ENCODE measurements at regions not wholly inside any gene's neighbourhood (a gene's known extent, or its start where the extent isn't known, plus 50 kb on each side); places are given as distances from the start of the nearest gene placed in this dataset.

GRCh38 chr5:18967637-18968036, 1020.4 kb downstream of the CDH18 start:
- DNase-seq (ENCODE audit: low read depth): no peak

GRCh38 chr5:18968966-18969365, 1019.0 kb downstream of the CDH18 start:
- DNase-seq (ENCODE audit: low read depth): peak; percentile 27

GRCh38 chr5:18970000-18970399, 1018.0 kb downstream of the CDH18 start:
- DNase-seq (ENCODE audit: low read depth): no peak

- DNase-seq (ENCODE audit: low read depth): no peak
Measured at GRCh38 chr5:18972177-18972576, 1015.8 kb downstream of the CDH18 start.

- no peak for DNase-seq (ENCODE audit: low read depth)
Measured at GRCh38 chr5:18975624-18976023, 1012.4 kb downstream of the CDH18 start.

- DNase-seq (ENCODE audit: low read depth): no peak
Measured at GRCh38 chr5:18977880-18978279, 1010.1 kb downstream of the CDH18 start.

GRCh38 chr5:18984559-18985080, 1003.4 kb downstream of the CDH18 start:
- DNase-seq (ENCODE audit: low read depth): no peak

- no peak for DNase-seq (ENCODE audit: low read depth)
Measured at GRCh38 chr5:18985171-18985758, 1002.7 kb downstream of the CDH18 start.

- DNase-seq (ENCODE audit: low read depth): no peak
Measured at GRCh38 chr5:18987101-18987500, 1000.9 kb downstream of the CDH18 start.

- DNase-seq (ENCODE audit: low read depth): no peak
Measured at GRCh38 chr5:18990852-18991251, 997.1 kb downstream of the CDH18 start.

GRCh38 chr5:18992264-18992663, 995.7 kb downstream of the CDH18 start:
- no peak for DNase-seq (ENCODE audit: low read depth)

GRCh38 chr5:18999478-18999877, 988.5 kb downstream of the CDH18 start:
- DNase-seq (ENCODE audit: low read depth): no peak

GRCh38 chr5:19001054-19001453, 986.9 kb downstream of the CDH18 start:
- no peak for DNase-seq (ENCODE audit: low read depth)

- no peak for DNase-seq (ENCODE audit: low read depth)
Measured at GRCh38 chr5:19001539-19001938, 986.5 kb downstream of the CDH18 start.

- DNase-seq (ENCODE audit: low read depth): no peak
Measured at GRCh38 chr5:19002111-19002510, 985.9 kb downstream of the CDH18 start.

- DNase-seq (ENCODE audit: low read depth): no peak
Measured at GRCh38 chr5:19018822-19019221, 969.2 kb downstream of the CDH18 start.

GRCh38 chr5:19031491-19031890, 956.5 kb downstream of the CDH18 start:
- DNase-seq (ENCODE audit: low read depth): no peak

GRCh38 chr5:19035816-19036215, 952.2 kb downstream of the CDH18 start:
- DNase-seq (ENCODE audit: low read depth): no peak

GRCh38 chr5:19042106-19042505, 945.9 kb downstream of the CDH18 start:
- DNase-seq (ENCODE audit: low read depth): no peak

GRCh38 chr5:19044311-19044710, 943.7 kb downstream of the CDH18 start:
- DNase-seq (ENCODE audit: low read depth): no peak

GRCh38 chr5:19044931-19045695, 942.9 kb downstream of the CDH18 start:
- DNase-seq (ENCODE audit: low read depth): no peak

- no peak for DNase-seq (ENCODE audit: low read depth)
Measured at GRCh38 chr5:19047277-19047676, 940.7 kb downstream of the CDH18 start.

- no peak for DNase-seq (ENCODE audit: low read depth)
Measured at GRCh38 chr5:19048726-19049125, 939.3 kb downstream of the CDH18 start.

- no peak for DNase-seq (ENCODE audit: low read depth)
Measured at GRCh38 chr5:19058216-19058615, 929.8 kb downstream of the CDH18 start.

All from HS-27A (cell line).